ENCODE measurements at regions not wholly inside any gene's neighbourhood (a gene's known extent, or its start where the extent isn't known, plus 50 kb on each side); places are given as distances from the start of the nearest gene placed in this dataset.
"Not testable (repeated sequence)": the region's sequence is repeated elsewhere in the genome, so short reads cannot be mapped to it uniquely, and the experiment has no call there.

GRCh38 chr2:75988622-75989021 is 277.9 kb upstream of the GCFC2 start:
- not testable (repeated sequence) for DNase-seq

DNA sequence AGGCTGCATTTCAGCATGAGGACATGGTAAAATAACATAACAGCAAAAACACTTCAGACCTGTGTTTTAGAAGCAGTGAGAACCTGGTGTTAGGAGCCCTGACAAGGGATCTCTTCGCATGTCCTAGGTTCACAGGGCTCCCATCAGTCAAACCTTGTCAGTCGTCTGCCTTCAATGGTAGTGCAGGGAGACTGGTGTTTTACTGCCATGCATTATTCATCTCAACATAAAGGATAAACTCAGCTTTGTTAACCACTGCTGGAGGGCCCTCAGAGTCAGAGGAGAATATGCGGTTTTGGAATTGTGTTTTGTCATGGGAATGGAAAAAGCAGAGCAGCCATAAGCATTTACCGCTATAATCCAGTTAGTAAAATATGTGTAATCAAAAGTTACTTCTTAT is 275.9 kb upstream of the GCFC2 start:
- DNase-seq, result no peak

- DNase-seq, result no peak
Measured at GRCh38 chr2:75982719-75983118, 272.0 kb upstream of the GCFC2 start.

- DNase-seq, result no peak
Measured at GRCh38 chr2:75964646-75965045, 253.9 kb upstream of the GCFC2 start.

DNA sequence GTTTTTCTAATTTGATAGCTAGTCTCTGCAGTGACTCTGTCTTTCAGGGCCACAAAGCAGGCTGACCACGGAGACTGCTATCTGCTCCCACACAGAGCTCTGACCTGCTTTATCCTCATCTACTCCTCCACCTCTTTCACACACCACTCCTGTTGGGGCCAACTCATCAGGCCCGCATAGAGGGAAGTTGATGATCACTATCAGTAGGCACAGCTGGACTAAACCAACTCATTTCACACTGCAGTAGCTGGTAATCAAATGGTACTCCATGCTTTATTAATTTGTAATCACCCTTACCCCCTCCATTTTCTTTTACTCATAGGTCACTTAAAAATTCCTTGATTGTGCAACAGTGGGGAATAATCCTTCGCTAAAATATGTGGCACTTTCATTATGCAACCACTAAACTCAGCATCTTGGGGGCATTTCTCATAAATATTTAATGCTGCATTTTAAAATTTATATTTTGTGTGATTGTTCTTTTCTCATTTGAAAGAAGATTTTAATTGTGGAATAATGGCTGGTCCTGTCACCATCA is 249.8 kb upstream of the GCFC2 start:
- DNase-seq, result no peak

DNA sequence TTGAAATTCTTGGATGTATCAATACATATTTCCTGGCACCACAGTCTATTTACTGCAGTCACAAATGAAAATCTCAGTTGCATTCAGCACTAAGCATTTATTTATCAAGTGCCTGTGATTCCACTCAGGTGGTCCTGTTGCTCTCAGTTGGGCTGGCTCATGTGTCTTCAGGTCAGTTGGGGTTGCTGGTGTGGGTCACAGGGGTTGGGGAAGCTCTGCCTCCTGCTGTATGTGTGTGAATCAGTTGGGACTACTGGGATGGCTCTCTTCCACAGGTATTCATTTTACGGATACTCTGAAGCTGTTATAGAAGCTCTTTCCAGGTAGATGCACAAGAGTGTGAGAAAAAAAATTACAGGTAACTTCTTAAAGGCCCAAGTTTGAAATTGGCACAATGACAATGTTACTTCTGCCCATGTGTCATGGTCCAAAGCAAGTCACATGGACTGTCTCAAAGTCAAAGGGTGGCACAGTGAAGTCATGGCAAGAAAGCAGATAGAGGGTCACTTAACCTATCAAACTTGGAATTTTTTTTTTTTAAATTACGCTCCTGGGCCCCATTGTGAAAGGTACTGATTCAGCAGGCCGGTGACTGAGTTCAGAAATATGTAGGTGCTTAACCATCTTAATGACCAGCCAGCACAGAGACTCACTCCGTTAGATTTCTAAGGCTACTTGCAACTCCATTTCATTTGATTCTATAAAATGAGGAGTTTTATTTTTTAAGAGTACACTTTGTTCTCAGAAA is 249.2 kb upstream of the GCFC2 start:
- no peak for DNase-seq

DNA sequence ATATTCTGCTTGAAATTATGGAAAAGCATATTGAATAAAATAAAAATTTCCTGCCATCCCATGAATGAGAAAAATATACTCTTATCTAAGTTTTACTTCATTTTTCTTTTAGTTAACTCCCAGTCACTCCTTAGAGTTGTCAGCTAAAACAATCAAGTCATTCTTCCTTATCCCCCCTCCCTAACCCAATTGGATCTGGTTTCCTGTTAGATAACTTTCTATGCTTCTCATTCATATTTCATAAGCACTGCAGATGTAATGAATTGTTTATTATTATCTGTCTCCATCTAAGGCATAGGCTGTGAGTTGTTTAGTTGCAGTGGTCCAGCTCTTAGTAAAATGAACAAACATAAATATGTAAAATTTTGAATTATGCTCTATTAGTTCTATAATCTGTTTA is 244.0 kb upstream of the GCFC2 start:
- DNase-seq, result no peak

DNA sequence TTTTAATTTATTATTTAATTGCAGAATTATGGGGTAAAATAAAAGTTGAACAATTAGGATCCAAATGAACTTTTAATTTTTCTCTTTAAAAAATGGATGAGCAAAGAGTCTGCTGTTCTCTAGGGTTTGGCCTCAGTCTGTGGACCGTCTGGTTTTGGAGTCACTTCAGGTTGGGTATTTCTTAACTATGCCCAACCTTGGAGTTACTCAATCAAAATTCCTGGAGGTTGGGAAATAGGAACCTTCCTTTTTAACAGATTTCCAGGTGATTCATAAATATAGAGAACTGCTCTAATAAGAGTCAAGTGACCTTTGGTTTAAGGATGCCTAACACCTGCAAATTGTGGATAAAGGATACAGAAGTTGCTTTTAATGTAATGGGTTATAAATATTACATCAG is 241.5 kb upstream of the GCFC2 start:
- no peak for DNase-seq

DNA sequence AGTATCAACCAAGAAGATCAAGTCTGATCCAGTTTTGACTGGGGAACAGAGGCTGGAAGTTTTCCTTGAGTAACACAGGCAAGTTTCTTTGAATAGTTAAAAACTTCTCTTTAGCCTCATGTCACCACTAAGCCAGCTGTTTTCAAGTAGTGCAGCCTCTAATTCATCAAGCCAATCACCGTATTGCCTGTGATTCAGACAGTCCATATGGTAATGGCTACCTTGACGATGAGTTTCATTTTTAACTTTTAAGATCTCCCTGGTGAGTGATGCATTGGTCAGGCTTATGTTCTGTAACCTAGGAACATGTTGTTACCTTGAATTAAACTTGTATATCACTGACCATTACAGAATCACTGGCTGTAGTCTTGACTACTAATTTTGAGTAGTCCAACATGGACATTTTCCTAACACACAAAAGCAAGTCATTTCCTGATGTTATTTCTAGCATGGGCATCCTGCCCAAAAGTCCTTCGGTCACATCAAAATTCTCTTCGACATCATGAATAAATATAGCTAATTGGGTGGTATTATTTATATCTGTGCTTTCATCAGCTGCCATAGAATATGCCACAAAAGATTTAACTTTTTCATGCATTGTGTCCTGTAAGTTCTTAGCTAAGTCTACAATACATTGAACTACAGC is 238.8 kb upstream of the GCFC2 start:
- DNase-seq, result no peak

GRCh38 chr2:75936311-75936710 is 225.6 kb upstream of the GCFC2 start:
- no peak for DNase-seq

DNA sequence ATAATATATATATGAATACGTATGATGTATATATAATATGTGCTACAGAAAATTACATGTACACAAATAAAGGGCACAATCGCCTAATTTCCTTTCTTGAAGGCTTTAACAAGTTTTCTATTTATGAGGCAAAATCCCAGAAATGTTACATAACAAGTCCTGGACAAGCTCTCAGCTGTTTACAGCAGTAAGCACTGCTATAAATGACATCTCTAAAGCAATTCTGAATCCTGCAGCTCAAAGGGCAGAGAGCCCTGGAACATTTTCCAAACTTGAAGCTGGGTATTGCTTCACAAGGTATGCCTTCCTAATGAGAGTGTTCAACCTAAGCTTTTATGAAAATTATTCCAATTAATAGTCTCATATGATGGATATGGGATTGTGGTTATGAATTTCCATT is 222.3 kb upstream of the GCFC2 start:
- no peak for DNase-seq

GRCh38 chr2:75928093-75928492 is 217.4 kb upstream of the GCFC2 start:
- DNase-seq, result no peak

DNA sequence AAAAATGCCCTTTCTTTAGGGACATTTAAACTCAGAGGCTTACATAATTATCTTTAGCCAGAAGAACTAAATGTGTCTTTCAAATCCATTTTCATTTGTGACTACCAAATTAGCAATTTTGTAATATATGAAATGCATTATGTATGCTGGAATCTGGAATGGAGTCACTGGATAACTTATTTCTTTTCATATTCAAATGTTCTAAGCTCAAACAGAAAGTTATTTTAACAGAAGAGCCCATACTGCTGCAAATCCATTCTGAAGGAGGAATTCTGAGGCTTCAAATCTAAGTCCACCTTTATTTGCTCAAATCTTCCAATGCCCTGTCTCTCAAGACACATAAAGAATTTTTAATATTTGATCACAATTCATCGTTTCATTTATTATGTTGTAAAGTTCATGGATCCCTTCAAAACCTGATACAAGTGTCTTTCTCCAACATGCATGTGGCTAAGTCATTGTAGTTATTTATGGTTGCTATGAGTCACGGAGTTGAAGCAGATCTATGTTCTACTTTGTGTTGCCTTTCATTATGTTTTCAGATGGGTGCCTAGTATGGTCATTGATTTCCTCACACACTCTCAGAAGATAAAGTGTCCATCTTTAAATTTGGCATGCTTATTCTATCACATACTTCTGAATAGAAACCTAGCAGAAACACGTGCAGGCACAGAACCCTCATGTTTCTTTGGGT is 214.8 kb upstream of the GCFC2 start:
- DNase-seq, result no peak

DNA sequence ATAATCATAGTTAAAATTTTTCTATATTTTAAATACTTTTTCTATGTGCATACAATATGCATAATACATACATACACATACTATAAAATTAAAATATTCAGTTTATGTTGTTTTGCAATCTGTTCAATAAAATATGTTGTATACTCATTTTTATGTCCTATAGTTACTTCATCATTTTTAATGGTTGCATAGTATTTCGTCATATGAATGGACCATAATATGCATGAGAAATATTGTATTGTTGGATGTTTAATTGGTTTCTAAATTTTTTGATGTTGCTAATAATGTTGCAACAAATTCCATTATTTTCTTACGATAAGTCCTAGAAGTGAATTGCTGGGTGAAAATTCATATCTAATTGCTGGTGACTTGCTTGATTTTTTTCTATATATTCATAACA is 211.5 kb upstream of the GCFC2 start:
- DNase-seq, result no peak

- DNase-seq, result no peak
Measured at GRCh38 chr2:75920859-75921551, 210.3 kb upstream of the GCFC2 start.

- DNase-seq, result no peak
Measured at GRCh38 chr2:75915851-75916634, 205.3 kb upstream of the GCFC2 start.

DNA sequence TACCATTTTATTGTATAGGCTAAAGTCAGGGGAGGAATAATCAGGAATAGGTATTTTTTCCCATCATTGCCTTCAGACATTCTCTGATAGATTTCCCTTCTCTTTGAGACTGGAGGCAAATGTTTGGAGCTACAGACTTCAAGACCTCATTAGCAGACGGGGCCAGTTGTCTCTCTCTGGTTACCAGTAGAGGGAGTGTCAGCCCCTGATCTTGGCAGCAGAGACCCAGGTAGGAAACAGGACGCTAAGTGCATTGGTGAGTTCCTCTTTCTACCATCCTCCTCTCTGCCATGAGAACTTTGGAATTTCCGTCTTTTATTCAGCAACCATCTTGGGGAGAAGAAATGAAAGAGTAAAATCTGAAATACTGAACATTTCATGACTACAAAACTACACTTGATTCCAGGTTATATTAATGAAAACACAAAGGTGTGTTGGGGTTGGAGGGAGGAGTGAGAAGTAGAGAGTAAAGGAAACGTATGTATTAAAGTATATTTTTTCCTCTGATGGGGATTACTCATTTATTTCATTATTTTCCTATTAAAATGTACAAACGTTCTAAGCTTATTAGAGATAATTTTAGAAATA is 186.2 kb upstream of the GCFC2 start:
- DNase-seq, result no peak

DNA sequence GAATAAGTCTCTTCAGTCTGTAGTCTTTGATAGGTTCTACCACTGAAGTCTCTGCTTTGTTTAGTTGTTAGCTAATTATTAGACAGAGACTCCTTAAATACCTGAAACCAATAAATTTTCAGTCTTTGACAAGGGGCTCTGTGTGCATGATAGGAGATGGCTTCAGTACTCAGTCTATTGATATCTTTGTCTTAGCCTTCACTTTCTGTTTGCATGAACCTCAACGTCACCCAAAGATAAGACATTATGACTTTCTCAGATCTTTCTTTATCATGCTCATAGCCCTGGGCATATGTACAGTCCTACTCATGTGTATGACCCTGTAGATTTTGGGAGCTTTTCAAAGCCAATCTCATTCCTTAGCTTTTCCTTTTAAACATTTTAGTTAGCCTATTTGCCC is 183.5 kb upstream of the GCFC2 start:
- no peak for DNase-seq

- DNase-seq, result no peak
Measured at GRCh38 chr2:75892490-75892889, 181.8 kb upstream of the GCFC2 start.

- DNase-seq, result no peak
Measured at GRCh38 chr2:75882530-75882929, 171.8 kb upstream of the GCFC2 start.

GRCh38 chr2:75875606-75876005 is 164.9 kb upstream of the GCFC2 start:
- DNase-seq, result not testable (repeated sequence)
